ENCODE measurements at regions not wholly inside any gene's neighbourhood (a gene's known extent, or its start where the extent isn't known, plus 50 kb on each side); places are given as distances from the start of the nearest gene placed in this dataset.

DNA sequence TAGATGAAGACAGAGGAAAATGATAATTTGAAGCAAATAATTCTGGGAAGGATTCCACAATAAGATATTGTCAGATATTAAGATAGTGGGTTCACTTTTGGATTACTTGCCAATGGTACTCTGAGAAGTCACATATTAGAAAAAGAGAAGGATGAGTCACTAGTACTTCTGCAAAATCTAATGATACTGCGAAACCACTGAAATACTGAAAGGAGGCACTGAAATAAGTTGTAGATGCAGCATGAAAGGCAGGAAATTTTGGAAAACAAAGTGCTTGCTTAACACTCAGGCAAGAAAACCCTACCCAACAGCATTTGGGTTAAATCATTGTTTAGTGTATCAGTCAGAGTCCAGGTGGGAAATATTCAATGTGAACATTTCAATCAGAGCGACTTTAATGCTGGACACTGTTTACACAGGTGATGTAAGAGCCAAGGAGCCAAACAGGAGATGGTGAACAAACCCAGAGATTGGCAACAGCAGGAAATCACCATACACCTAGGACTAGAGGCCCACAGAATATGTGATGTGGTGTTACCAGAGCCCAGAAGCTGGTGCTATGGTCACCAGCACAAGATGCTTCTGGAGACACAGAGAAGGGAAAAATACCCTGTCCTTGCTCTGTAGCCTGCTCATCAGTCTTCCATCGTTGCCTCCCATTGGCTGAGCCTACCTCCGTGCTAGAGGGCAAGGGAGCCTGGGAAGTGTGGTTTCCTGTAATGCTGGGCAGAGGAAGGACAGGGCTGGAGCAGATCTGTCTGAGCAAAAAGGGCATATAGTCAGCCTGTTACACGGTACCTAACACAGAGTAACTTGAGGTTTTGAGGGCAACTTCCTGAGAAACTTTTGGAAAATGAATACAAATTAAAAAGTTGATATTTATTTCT is 204.7 kb upstream of the ITGA4 start:
- Mint-ChIP-seq H3K4me3 (no peak overlapping the region), H3K4me1 (no peaks in the 10 kb centered on the region), H3K27ac (no peak overlapping the region), H3K36me3 (ENCODE audit: low read depth) (no peaks in the 10 kb centered on the region), H3K9me3 (no peaks in the 10 kb centered on the region), H3K27me3 (no peaks in the 10 kb centered on the region)
- DNase-seq (no peak), ATAC-seq (ENCODE audit: low read depth) (no peak)
- ChIA-PET CTCF (no interaction called here), POLR2A (no interaction called here)
- intact Hi-C loops (cut with micrococcal nuclease), result no loop called here
- TF ChIP-seq, protein P1, sequence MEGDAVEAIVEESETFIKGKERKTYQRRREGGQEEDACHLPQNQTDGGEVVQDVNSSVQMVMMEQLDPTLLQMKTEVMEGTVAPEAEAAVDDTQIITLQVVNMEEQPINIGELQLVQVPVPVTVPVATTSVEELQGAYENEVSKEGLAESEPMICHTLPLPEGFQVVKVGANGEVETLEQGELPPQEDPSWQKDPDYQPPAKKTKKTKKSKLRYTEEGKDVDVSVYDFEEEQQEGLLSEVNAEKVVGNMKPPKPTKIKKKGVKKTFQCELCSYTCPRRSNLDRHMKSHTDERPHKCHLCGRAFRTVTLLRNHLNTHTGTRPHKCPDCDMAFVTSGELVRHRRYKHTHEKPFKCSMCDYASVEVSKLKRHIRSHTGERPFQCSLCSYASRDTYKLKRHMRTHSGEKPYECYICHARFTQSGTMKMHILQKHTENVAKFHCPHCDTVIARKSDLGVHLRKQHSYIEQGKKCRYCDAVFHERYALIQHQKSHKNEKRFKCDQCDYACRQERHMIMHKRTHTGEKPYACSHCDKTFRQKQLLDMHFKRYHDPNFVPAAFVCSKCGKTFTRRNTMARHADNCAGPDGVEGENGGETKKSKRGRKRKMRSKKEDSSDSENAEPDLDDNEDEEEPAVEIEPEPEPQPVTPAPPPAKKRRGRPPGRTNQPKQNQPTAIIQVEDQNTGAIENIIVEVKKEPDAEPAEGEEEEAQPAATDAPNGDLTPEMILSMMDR (IDR thresholded peaks at IDR 0.05), result no peak

DNA sequence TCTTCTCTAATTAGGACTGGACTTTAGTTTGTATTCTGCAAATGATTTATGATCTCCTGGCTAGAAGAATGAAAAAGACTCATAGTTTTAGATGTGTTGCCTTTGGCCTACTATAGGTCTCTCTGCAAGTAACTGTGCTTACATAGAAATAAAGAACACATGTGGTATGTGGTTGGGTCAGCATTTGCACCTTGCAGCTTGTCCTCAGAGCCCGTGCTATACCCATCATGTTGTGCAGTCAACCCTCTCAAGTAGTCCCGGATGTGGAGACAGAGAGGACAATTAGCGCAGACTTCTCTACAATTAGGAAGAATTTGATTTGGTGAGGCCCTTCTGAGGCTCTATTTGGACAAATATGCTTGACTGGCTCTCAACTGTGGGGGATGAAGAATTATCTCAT is 203.7 kb upstream of the ITGA4 start:
- no peak overlapping the region for H3K4me3 Mint-ChIP-seq
- no peaks in the 10 kb centered on the region for H3K27me3 Mint-ChIP-seq
- ATAC-seq (ENCODE audit: low read depth), result no peak
- DNase-seq, result no peak
- intact Hi-C loops (cut with micrococcal nuclease), result no loop called here
- no peaks in the 10 kb centered on the region for H3K9me3 Mint-ChIP-seq
- CTCF ChIA-PET, result no interaction called here
- TF ChIP-seq, protein P1 (IDR thresholded peaks at IDR 0.05), result no peak
- H3K36me3 Mint-ChIP-seq (ENCODE audit: low read depth), result no peaks in the 10 kb centered on the region
- no peaks in the 10 kb centered on the region for H3K4me1 Mint-ChIP-seq
- POLR2A ChIA-PET, result no interaction called here
- H3K27ac Mint-ChIP-seq, result no peak overlapping the region

DNA sequence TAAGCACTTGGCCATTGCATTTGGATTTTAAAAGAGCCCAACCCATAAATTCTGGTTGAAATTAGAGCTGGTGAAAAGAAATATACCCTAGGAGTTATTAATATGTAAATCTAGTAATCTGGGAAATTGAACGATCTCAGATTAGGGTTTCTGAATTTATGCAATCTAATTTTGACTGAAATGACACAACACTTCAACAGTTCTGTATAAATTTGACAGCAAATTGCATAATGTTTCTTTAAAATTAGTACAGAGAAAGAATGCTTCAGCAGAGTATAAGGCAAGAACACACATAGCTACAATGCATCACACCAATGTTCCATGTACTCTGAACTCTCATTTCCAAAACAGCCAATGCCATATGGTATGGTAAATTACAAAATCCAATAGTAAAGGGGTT is 201.5 kb upstream of the ITGA4 start:
- Mint-ChIP-seq H3K27me3 (no peaks in the 10 kb centered on the region), H3K36me3 (ENCODE audit: low read depth) (no peaks in the 10 kb centered on the region), H3K27ac (no peak overlapping the region), H3K4me3 (no peak overlapping the region), H3K4me1 (no peaks in the 10 kb centered on the region), H3K9me3 (no peaks in the 10 kb centered on the region)
- intact Hi-C loops (cut with micrococcal nuclease), result no loop called here
- DNase-seq (no peak), ATAC-seq (ENCODE audit: low read depth) (no peak)
- TF ChIP-seq, protein P1 (IDR thresholded peaks at IDR 0.05), result no peak
- ChIA-PET CTCF (no interaction called here), POLR2A (no interaction called here)

DNA sequence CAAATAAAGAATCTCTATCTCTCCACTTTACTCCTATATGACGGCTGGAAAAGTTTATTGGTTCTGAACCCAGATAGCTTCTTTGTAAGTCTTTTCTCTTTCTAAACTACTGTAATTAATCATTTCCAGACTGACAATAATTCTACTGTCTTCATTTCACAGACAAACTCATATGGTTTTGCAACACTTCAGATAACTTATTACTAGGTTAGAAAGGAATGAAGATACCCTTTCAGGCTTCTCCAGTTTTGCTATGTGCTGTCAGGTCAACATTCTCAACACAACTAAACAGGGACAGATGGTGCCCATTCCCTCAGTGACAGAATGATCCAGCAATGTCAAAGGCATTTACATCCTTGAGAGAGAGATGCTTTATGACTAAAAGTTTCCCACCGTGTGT is 198.5 kb upstream of the ITGA4 start:
- ChIA-PET POLR2A (no interaction called here), CTCF (no interaction called here)
- H3K9me3 Mint-ChIP-seq, result no peaks in the 10 kb centered on the region
- TF ChIP-seq, protein P1 (IDR thresholded peaks at IDR 0.05), result no peak
- no peak overlapping the region for H3K4me3 Mint-ChIP-seq
- ATAC-seq (ENCODE audit: low read depth) (no peak), DNase-seq (no peak)
- peaks cover 2% of the 10 kb centered on the region for H3K4me1 Mint-ChIP-seq
- H3K27ac Mint-ChIP-seq, result no peak overlapping the region
- H3K27me3 Mint-ChIP-seq, result no peaks in the 10 kb centered on the region
- H3K36me3 Mint-ChIP-seq (ENCODE audit: low read depth), result no peaks in the 10 kb centered on the region
- intact Hi-C loops (cut with micrococcal nuclease), result no loop called here

DNA sequence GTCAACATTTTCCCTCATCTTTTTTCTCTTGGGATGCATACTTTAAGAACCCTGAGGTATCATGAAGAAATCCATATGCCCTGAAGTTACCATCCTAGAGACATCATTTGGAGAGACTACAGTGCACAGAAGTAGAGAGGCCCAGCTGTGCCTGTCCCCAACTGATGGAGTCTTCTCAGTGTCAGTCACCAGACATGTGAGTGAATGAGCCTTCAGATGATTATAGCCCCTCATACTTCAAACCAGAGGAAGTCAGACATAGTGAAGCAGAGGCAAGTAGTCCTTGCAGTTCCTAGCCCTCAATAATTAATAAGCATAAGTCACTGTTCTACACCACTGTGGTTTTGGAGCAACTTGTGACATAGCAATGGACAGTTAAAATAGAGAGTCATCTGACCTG is 194.4 kb upstream of the ITGA4 start:
- DNase-seq (no peak), ATAC-seq (ENCODE audit: low read depth) (no peak)
- Mint-ChIP-seq H3K9me3 (no peaks in the 10 kb centered on the region), H3K4me3 (no peak overlapping the region), H3K27me3 (no peaks in the 10 kb centered on the region), H3K4me1 (peaks cover 2% of the 10 kb centered on the region), H3K36me3 (ENCODE audit: low read depth) (no peaks in the 10 kb centered on the region), H3K27ac (no peak overlapping the region)
- intact Hi-C loops (cut with micrococcal nuclease), result no loop called here
- CTCF ChIA-PET, result no interaction called here
- POLR2A ChIA-PET, result no interaction called here
- TF ChIP-seq, protein P1 (IDR thresholded peaks at IDR 0.05), result no peak
